Adrenal gland (tissue), 5 donors: ENCODE measurements at regions not wholly inside any gene's neighbourhood (a gene's known extent, or its start where the extent isn't known, plus 50 kb on each side); places are given as distances from the start of the nearest gene placed in this dataset.

Source experiments
- CTCF ChIP-seq, 6 experiments: fragments of 450-650 bp in 4 of 6; fragments of 200-600 bp in 2 of 6; sonication (generic) in 1 of 6; IDR thresholded peaks; 1 replicate in 5 of 6; 2 replicates in 1 of 6; pipeline versions ENCODE4 v1.5.1 to v1.8.0; 2016 to 2021; ENCODE audit warnings: antibody characterized with exemption in 6 of 6, mild to moderate bottlenecking in 2 of 6, moderate library complexity in 1 of 6
- POLR2A ChIP-seq, 2 donors: fragments of 450-650 bp; IDR thresholded peaks; one replicate each; pipeline ENCODE4 v1.6.1; 2017; ENCODE audit warnings: antibody characterized with exemption in 2 of 2, mild to moderate bottlenecking in 2 of 2, moderate library complexity in 1 of 2
- donor health status: DM: no; HTN: no; CAD: no.

GRCh38 chr2:78602862-78603261 lies 422.6 kb upstream of the REG3G start:
- TF ChIP-seq CTCF (IDR thresholded peaks at IDR 0.05) (no peak), POLR2A (IDR thresholded peaks at IDR 0.05) (no peak)
